DOHH2 (cell line): ENCODE measurements at regions not wholly inside any gene's neighbourhood (a gene's known extent, or its start where the extent isn't known, plus 50 kb on each side); places are given as distances from the start of the nearest gene placed in this dataset.

ENCODE experiments used
- H3F3A ChIP-seq: fragments of 200-600 bp; sonication (generic), shearing (Covaris generic); 2 replicates; pipeline ENCODE4 v1.6.0; 2016; ENCODE audit warnings: antibody characterized with exemption, mild to moderate bottlenecking; ENCODE audit not compliant: control insufficient read depth, insufficient read depth
- H3K27ac ChIP-seq: fragments of 200-600 bp; sonication (generic); 2 replicates; pipeline ENCODE4 v1.5.1; 2014; ENCODE audit warnings: low read depth, mild to moderate bottlenecking, low read length, moderate library complexity
- H3K27me3 ChIP-seq: fragments of 200-600 bp; sonication (generic); 2 replicates; pipeline ENCODE4 v1.6.1; 2014; ENCODE audit warnings: mild to moderate bottlenecking, low read length, mixed read lengths; ENCODE audit not compliant: control insufficient read depth
- H3K36me3 ChIP-seq: fragments of 200-600 bp; sonication (generic); 2 replicates; pipeline ENCODE4 v1.6.1; 2014; ENCODE audit warnings: mild to moderate bottlenecking, low read length, moderate library complexity, mixed read lengths; ENCODE audit not compliant: control insufficient read depth
- H3K4me1 ChIP-seq: fragments of 200-600 bp; sonication (generic); 2 replicates; pipeline ENCODE4 v1.6.1; 2014; ENCODE audit warnings: mild to moderate bottlenecking, low read length, mixed read lengths; ENCODE audit not compliant: control insufficient read depth
- H3K4me2 ChIP-seq: fragments of 200-600 bp; sonication (generic); 2 replicates; pipeline ENCODE4 v1.6.0; 2014; ENCODE audit warnings: mild to moderate bottlenecking, low read length, moderate library complexity
- H3K4me3 ChIP-seq: fragments of 200-600 bp; sonication (generic); 2 replicates; pipeline ENCODE4 v1.5.1; 2014; ENCODE audit warnings: mild to moderate bottlenecking, low read length, mixed read lengths
- H3K79me2 ChIP-seq: fragments of 200-600 bp; sonication (generic); 2 replicates; pipeline ENCODE4 v1.6.1; 2014; ENCODE audit warnings: mild to moderate bottlenecking, low read length, mixed read lengths; ENCODE audit not compliant: control insufficient read depth
- H3K9me2 ChIP-seq: fragments of 200-600 bp; sonication (generic); replicated peaks from 2 replicates; pipeline ENCODE4 v1.6.1; 2014; ENCODE audit warnings: mild to moderate bottlenecking, low read length, mixed read lengths; ENCODE audit not compliant: control insufficient read depth
- H3K9me3 ChIP-seq: fragments of 200-600 bp; sonication (generic); 2 replicates; pipeline ENCODE4 v1.6.1; 2014; ENCODE audit warnings: antibody characterized with exemption, low read length, mixed read lengths; ENCODE audit not compliant: control insufficient read depth, insufficient read depth
- H4K20me1 ChIP-seq: fragments of 200-600 bp; sonication (generic); 2 replicates; pipeline ENCODE4 v1.6.0; 2014; ENCODE audit warnings: low read depth, mild to moderate bottlenecking, antibody characterized with exemption, low read length, moderate library complexity; ENCODE audit not compliant: control insufficient read depth, insufficient read depth
- EZH2phosphoT487 ChIP-seq: fragments of 200-600 bp; sonication (generic); IDR thresholded peaks from 2 replicates; pipeline ENCODE4 v1.6.1; 2017; ENCODE audit warnings: borderline replicate concordance, mild to moderate bottlenecking, antibody characterized with exemption, low read length, moderate library complexity, mixed read lengths
- TF ChIP-seq, protein P1 (sequence below): fragments of 200-600 bp; sonication (generic); IDR thresholded peaks from one replicate; pipeline ENCODE4 v1.5.1; 2014; ENCODE audit warnings: antibody characterized with exemption, mild to moderate bottlenecking, low read depth, low read length; ENCODE audit not compliant: poor library complexity, severe bottlenecking

DNA sequence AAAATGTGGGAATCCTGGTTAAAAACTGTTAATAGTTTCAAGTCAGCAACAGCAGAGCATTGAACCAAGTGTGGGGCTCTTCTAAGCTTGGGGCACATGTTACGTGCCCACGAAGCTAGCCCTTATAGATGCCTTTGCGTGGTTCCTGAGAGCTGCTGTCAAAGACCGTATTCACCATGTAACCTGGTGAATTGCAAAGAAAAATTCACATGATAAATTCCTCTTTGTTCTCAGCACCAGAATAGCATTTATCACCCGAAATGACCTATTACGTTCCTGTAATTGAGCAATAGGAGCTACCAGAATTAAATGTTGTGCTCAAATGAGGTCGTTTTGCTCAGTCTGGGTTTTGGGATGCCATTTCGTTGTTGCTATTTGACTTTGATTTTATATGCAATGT, 202.6 kb upstream of the PRPS1L1 start:
- Histone ChIP-seq H3K27ac (no peak overlapping the region), H3K4me3 (no peak overlapping the region), H3F3A (no peaks in the 10 kb centered on the region), H4K20me1 (no peaks in the 10 kb centered on the region), H3K4me1 (peaks cover 3% of the 10 kb centered on the region), H3K27me3 (peaks cover 2% of the 10 kb centered on the region; the same call in 1 of the 2 replicates), H3K9me2 (no peaks in the 10 kb centered on the region), H3K4me2 (no peak overlapping the region), H3K36me3 (no peaks in the 10 kb centered on the region), H3K79me2 (no peaks in the 10 kb centered on the region), H3K9me3 (no peaks in the 10 kb centered on the region)
- TF ChIP-seq EZH2phosphoT487 = no peak
- TF ChIP-seq, protein P1, sequence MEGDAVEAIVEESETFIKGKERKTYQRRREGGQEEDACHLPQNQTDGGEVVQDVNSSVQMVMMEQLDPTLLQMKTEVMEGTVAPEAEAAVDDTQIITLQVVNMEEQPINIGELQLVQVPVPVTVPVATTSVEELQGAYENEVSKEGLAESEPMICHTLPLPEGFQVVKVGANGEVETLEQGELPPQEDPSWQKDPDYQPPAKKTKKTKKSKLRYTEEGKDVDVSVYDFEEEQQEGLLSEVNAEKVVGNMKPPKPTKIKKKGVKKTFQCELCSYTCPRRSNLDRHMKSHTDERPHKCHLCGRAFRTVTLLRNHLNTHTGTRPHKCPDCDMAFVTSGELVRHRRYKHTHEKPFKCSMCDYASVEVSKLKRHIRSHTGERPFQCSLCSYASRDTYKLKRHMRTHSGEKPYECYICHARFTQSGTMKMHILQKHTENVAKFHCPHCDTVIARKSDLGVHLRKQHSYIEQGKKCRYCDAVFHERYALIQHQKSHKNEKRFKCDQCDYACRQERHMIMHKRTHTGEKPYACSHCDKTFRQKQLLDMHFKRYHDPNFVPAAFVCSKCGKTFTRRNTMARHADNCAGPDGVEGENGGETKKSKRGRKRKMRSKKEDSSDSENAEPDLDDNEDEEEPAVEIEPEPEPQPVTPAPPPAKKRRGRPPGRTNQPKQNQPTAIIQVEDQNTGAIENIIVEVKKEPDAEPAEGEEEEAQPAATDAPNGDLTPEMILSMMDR = no peak

DNA sequence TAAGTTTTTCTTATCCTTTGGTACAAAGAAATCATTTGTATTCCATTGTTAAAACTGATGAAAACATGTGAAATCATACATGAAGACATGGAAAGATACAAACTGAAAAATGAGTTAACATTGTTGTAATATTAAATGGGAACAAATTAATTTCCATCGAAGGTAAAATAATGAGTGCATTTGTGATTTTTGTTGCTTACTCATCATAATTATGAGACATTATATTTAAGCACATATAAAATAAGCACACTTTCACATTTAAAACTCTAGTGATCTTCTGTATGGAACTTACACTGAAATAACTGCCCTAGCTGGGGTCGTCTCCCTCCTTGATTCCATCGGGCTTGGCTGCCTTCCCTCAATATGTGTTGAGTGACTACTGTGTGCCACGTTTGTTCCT, 204.2 kb upstream of the PRPS1L1 start:
- H3K4me3 ChIP-seq = no peak overlapping the region
- H4K20me1 ChIP-seq = no peaks in the 10 kb centered on the region
- H3K36me3 ChIP-seq = no peaks in the 10 kb centered on the region
- TF ChIP-seq, protein P1 = no peak
- TF ChIP-seq EZH2phosphoT487 = no peak
- no peak overlapping the region for H3K27ac ChIP-seq
- H3K4me2 ChIP-seq = no peak overlapping the region
- no peaks in the 10 kb centered on the region for H3F3A ChIP-seq
- H3K9me3 ChIP-seq = no peaks in the 10 kb centered on the region
- H3K79me2 ChIP-seq = no peaks in the 10 kb centered on the region
- no peaks in the 10 kb centered on the region for H3K4me1 ChIP-seq
- no peaks in the 10 kb centered on the region for H3K9me2 ChIP-seq
- peaks cover 2% of the 10 kb centered on the region; the same call in 1 of the 2 replicates for H3K27me3 ChIP-seq

DNA sequence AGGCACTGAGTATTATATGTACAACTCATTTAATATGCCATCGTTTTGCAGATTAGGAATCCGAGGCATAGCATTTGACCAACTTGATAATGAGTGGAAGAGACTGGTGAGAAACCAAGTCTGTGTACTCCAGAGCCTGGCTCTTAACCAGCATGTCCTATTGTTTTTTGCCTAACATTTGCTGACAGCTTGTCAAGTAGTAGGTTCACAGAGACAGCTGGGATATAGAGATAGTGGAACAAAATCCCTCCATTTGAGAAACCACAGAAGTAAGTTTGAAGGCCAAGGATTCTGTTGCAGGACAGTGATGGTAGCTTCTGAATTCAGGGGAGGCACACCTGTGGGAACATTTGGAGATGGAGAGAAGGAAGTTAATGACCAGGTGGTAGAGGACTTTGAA, 206.9 kb upstream of the PRPS1L1 start:
- no peaks in the 10 kb centered on the region for H4K20me1 ChIP-seq
- H3K9me2 ChIP-seq = no peaks in the 10 kb centered on the region
- H3K36me3 ChIP-seq = no peaks in the 10 kb centered on the region
- no peaks in the 10 kb centered on the region for H3K4me1 ChIP-seq
- H3K4me3 ChIP-seq = no peak overlapping the region
- peaks cover 6% of the 10 kb centered on the region; the same call in 1 of the 2 replicates for H3K27me3 ChIP-seq
- H3F3A ChIP-seq = no peaks in the 10 kb centered on the region
- H3K27ac ChIP-seq = no peak overlapping the region
- no peaks in the 10 kb centered on the region for H3K9me3 ChIP-seq
- TF ChIP-seq, protein P1 = no peak
- TF ChIP-seq EZH2phosphoT487 = no peak
- H3K79me2 ChIP-seq = no peaks in the 10 kb centered on the region
- H3K4me2 ChIP-seq = no peak overlapping the region
